ENCODE measurements at regions not wholly inside any gene's neighbourhood (a gene's known extent, or its start where the extent isn't known, plus 50 kb on each side); places are given as distances from the start of the nearest gene placed in this dataset.
"Not testable (repeated sequence)": the region's sequence is repeated elsewhere in the genome, so short reads cannot be mapped to it uniquely, and the experiment has no call there.

GRCh38 chr4:62619971-62620370 is 1419.8 kb downstream of the ADGRL3 start:
- intact Hi-C loops (cut with DNase I; ENCODE audit: low total_unique reads): no loop called here
- TF ChIP-seq CTCF (IDR thresholded peaks at IDR 0.05 in 8 of 11, conservative IDR thresholded peaks at IDR 0.05 in 3 of 11): no peak
- TF ChIP-seq POLR2A (IDR thresholded peaks at IDR 0.05): no peak
- TF ChIP-seq POLR2AphosphoS5 (IDR thresholded peaks at IDR 0.05): no peak
- Histone ChIP-seq H3K27ac (no peak overlapping the region), H3K4me3 (no peak overlapping the region), H3K27me3 (replicated peaks in 1 of 7) (no peaks in the 10 kb centered on the region), H3K9me3 (peaks cover 0 to 24% (median 0%) of the 10 kb centered on the region in 8 donors), H3K36me3 (no peaks in the 10 kb centered on the region), H3K4me1 (no peaks in the 10 kb centered on the region)
- no peak for DNase-seq
- WGBS, 5 donors: 77 to 82% (median 80%) methylated on average over 4 of the region's 4 CpGs

GRCh38 chr4:62618042-62618441 is 1417.9 kb downstream of the ADGRL3 start:
- DNase-seq: no peak

GRCh38 chr4:62601737-62602136 is 1401.6 kb downstream of the ADGRL3 start:
- no peak for DNase-seq
- Histone ChIP-seq H3K27me3 (replicated peaks in 1 of 7) (no peaks in the 10 kb centered on the region), H3K9me3 (peaks cover 0 to 4% (median 0%) of the 10 kb centered on the region in 8 donors), H3K4me1 (no peaks in the 10 kb centered on the region), H3K4me3 (no peak overlapping the region), H3K27ac (no peak overlapping the region), H3K36me3 (no peaks in the 10 kb centered on the region)
- intact Hi-C loops (cut with DNase I; ENCODE audit: low total_unique reads): no loop called here
- TF ChIP-seq POLR2AphosphoS5 (IDR thresholded peaks at IDR 0.05): no peak
- TF ChIP-seq POLR2A (IDR thresholded peaks at IDR 0.05): no peak
- TF ChIP-seq CTCF (IDR thresholded peaks at IDR 0.05 in 8 of 11, conservative IDR thresholded peaks at IDR 0.05 in 3 of 11): no peak
- 46 to 67% (median 57%) methylated on average over 1 of the region's 1 CpG for WGBS, 5 donors

More at GRCh38 chr4:62618042-62618441, 1417.9 kb downstream of the ADGRL3 start:
- no peaks in the 10 kb centered on the region for H3K4me1 ChIP-seq
- no peak overlapping the region for H3K27ac ChIP-seq
- H3K9me3 ChIP-seq: peaks cover 0 to 39% (median 0%) of the 10 kb centered on the region in 8 donors
- WGBS, 5 donors: 65 to 73% (median 71%) methylated on average over 2 of the region's 2 CpGs
- H3K27me3 ChIP-seq (replicated peaks in 1 of 7): no peaks in the 10 kb centered on the region
- intact Hi-C loops (cut with DNase I; ENCODE audit: low total_unique reads): no loop called here
- H3K36me3 ChIP-seq: no peaks in the 10 kb centered on the region
- TF ChIP-seq POLR2AphosphoS5 (IDR thresholded peaks at IDR 0.05) (no peak), CTCF (IDR thresholded peaks at IDR 0.05 in 8 of 11, conservative IDR thresholded peaks at IDR 0.05 in 3 of 11) (no peak), POLR2A (IDR thresholded peaks at IDR 0.05) (no peak)
- H3K4me3 ChIP-seq: no peak overlapping the region

GRCh38 chr4:62595265-62595664 is 1395.1 kb downstream of the ADGRL3 start:
- TF ChIP-seq CTCF (IDR thresholded peaks at IDR 0.05 in 8 of 11, conservative IDR thresholded peaks at IDR 0.05 in 3 of 11): peak in 2 of 11 experiments; percentile 9 to 10
- DNase-seq: not testable (repeated sequence)

More at GRCh38 chr4:62595265-62595664, 1395.1 kb downstream of the ADGRL3 start:
- H3K27me3 ChIP-seq (replicated peaks in 1 of 7); H3K36me3 ChIP-seq; intact Hi-C loops (cut with DNase I; ENCODE audit: low total_unique reads); H3K4me3 ChIP-seq; H3K27ac ChIP-seq; H3K4me1 ChIP-seq: not testable (repeated sequence)
- WGBS, 5 donors: 67 to 78% (median 73%) methylated on average over 12 of the region's 12 CpGs
- peaks cover 0 to 11% (median 3%) of the 10 kb centered on the region in 8 donors for H3K9me3 ChIP-seq
